ENCODE measurements at regions not wholly inside any gene's neighbourhood (a gene's known extent, or its start where the extent isn't known, plus 50 kb on each side); places are given as distances from the start of the nearest gene placed in this dataset.

GRCh38 chr6:144742779-144743178, 457.6 kb downstream of the UTRN start:
- Histone ChIP-seq H3K27ac (ENCODE audit: low read depth, low read length, poor library complexity, severe bottlenecking) (no peak overlapping the region), H3K9me3 (ENCODE audit: low read depth, low read length, poor library complexity, severe bottlenecking) (no peaks in the 10 kb centered on the region), H3K36me3 (ENCODE audit: insufficient read depth, low read length, poor library complexity, severe bottlenecking) (no peaks in the 10 kb centered on the region), H3K4me1 (ENCODE audit: insufficient read depth, low read length, poor library complexity, severe bottlenecking) (peaks cover 14% of the 10 kb centered on the region), H3K27me3 (replicated peaks; ENCODE audit: insufficient read depth, low read depth, low read length, poor library complexity) (no peaks in the 10 kb centered on the region), H3K4me3 (ENCODE audit: low read depth, low read length, poor library complexity, severe bottlenecking) (no peak overlapping the region)
- intact Hi-C loops (cut with micrococcal nuclease; ENCODE audit: unreplicated experiment), result no loop called here
- ChIA-PET POLR2A (ENCODE audit: low non-redundant PET) (no interaction called here), CTCF (no interaction called here)
- no peak for TF ChIP-seq CTCF (conservative IDR thresholded peaks at IDR 0.05; ENCODE audit: low read depth, low read length)
- no peak for TF ChIP-seq EZH2 (IDR thresholded peaks at IDR 0.05; ENCODE audit: borderline replicate concordance, low read depth, low read length, poor library complexity, severe bottlenecking)
- BruUV-seq (replicated peaks), result no TSS peak
- no peak for DNase-seq (ENCODE audit: low spot score)

GRCh38 chr6:144744720-144745119, 459.6 kb downstream of the UTRN start:
- no peak overlapping the region for H3K27ac ChIP-seq (ENCODE audit: low read depth, low read length, poor library complexity, severe bottlenecking)
- ChIA-PET POLR2A (ENCODE audit: low non-redundant PET) (no interaction called here), CTCF (no interaction called here)
- no TSS peak for BruUV-seq (replicated peaks)
- TF ChIP-seq EZH2 (IDR thresholded peaks at IDR 0.05; ENCODE audit: borderline replicate concordance, low read depth, low read length, poor library complexity, severe bottlenecking) (no peak), CTCF (conservative IDR thresholded peaks at IDR 0.05; ENCODE audit: low read depth, low read length) (no peak)
- H3K4me1 ChIP-seq (ENCODE audit: insufficient read depth, low read length, poor library complexity, severe bottlenecking), result peaks cover 14% of the 10 kb centered on the region
- peaks cover 5% of the 10 kb centered on the region for H3K36me3 ChIP-seq (ENCODE audit: insufficient read depth, low read length, poor library complexity, severe bottlenecking)
- H3K4me3 ChIP-seq (ENCODE audit: low read depth, low read length, poor library complexity, severe bottlenecking), result no peak overlapping the region
- H3K9me3 ChIP-seq (ENCODE audit: low read depth, low read length, poor library complexity, severe bottlenecking), result no peaks in the 10 kb centered on the region
- no peak for DNase-seq (ENCODE audit: low spot score)
- H3K27me3 ChIP-seq (replicated peaks; ENCODE audit: insufficient read depth, low read depth, low read length, poor library complexity), result no peaks in the 10 kb centered on the region
- intact Hi-C loops (cut with micrococcal nuclease; ENCODE audit: unreplicated experiment), result no loop called here

- Histone ChIP-seq H3K36me3 (ENCODE audit: insufficient read depth, low read length, poor library complexity, severe bottlenecking) (peaks cover 5% of the 10 kb centered on the region), H3K27ac (ENCODE audit: low read depth, low read length, poor library complexity, severe bottlenecking) (no peak overlapping the region), H3K27me3 (replicated peaks; ENCODE audit: insufficient read depth, low read depth, low read length, poor library complexity) (no peaks in the 10 kb centered on the region), H3K4me3 (ENCODE audit: low read depth, low read length, poor library complexity, severe bottlenecking) (no peak overlapping the region), H3K4me1 (ENCODE audit: insufficient read depth, low read length, poor library complexity, severe bottlenecking) (peaks cover 14% of the 10 kb centered on the region), H3K9me3 (ENCODE audit: low read depth, low read length, poor library complexity, severe bottlenecking) (no peaks in the 10 kb centered on the region)
- ChIA-PET POLR2A (ENCODE audit: low non-redundant PET) (no interaction called here), CTCF (no interaction called here)
- intact Hi-C loops (cut with micrococcal nuclease; ENCODE audit: unreplicated experiment), result no loop called here
- TF ChIP-seq EZH2 (IDR thresholded peaks at IDR 0.05; ENCODE audit: borderline replicate concordance, low read depth, low read length, poor library complexity, severe bottlenecking) (no peak), CTCF (conservative IDR thresholded peaks at IDR 0.05; ENCODE audit: low read depth, low read length) (no peak)
- DNase-seq (ENCODE audit: low spot score), result peak; percentile 25
- BruUV-seq (replicated peaks), result no TSS peak
Observed at GRCh38 chr6:144745439-144745838, 460.3 kb downstream of the UTRN start.
